ENCODE measurements at regions not wholly inside any gene's neighbourhood (a gene's known extent, or its start where the extent isn't known, plus 50 kb on each side); places are given as distances from the start of the nearest gene placed in this dataset.

DNA sequence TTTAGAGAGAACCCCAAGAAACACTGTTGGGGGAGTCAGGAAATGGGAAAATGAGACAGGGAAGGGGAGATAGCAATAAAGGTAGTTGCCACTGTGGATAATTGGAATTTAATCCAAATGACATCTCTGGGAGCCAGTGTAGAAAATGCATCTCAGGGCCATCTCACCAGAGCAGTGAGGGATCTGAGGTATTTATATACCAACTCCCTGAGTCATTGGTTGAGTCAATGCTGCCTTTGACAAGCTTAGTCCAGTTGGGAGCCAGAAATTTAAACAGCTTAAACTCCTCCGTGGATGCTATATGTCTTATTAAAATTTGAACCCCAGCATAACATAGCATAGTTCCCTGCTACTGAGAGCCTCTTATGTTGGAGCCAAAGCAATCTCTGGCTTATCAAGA is 140.3 kb downstream of the SLC30A10 start (continued):
- TF ChIP-seq, protein P1, sequence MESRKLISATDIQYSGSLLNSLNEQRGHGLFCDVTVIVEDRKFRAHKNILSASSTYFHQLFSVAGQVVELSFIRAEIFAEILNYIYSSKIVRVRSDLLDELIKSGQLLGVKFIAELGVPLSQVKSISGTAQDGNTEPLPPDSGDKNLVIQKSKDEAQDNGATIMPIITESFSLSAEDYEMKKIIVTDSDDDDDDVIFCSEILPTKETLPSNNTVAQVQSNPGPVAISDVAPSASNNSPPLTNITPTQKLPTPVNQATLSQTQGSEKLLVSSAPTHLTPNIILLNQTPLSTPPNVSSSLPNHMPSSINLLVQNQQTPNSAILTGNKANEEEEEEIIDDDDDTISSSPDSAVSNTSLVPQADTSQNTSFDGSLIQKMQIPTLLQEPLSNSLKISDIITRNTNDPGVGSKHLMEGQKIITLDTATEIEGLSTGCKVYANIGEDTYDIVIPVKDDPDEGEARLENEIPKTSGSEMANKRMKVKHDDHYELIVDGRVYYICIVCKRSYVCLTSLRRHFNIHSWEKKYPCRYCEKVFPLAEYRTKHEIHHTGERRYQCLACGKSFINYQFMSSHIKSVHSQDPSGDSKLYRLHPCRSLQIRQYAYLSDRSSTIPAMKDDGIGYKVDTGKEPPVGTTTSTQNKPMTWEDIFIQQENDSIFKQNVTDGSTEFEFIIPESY (IDR thresholded peaks at IDR 0.05; ENCODE audit: extremely low read depth, insufficient replicate concordance, low read length), result no peak
- no peak for TF ChIP-seq CBX3 (IDR thresholded peaks at IDR 0.05; ENCODE audit: low read depth)
- TF ChIP-seq EZH2phosphoT487 (IDR thresholded peaks at IDR 0.05; ENCODE audit: borderline replicate concordance), result no peak
- no peak for TF ChIP-seq TCF7L2 (IDR thresholded peaks at IDR 0.05; ENCODE audit: borderline replicate concordance, extremely low read depth, insufficient read depth, insufficient read length)

DNA sequence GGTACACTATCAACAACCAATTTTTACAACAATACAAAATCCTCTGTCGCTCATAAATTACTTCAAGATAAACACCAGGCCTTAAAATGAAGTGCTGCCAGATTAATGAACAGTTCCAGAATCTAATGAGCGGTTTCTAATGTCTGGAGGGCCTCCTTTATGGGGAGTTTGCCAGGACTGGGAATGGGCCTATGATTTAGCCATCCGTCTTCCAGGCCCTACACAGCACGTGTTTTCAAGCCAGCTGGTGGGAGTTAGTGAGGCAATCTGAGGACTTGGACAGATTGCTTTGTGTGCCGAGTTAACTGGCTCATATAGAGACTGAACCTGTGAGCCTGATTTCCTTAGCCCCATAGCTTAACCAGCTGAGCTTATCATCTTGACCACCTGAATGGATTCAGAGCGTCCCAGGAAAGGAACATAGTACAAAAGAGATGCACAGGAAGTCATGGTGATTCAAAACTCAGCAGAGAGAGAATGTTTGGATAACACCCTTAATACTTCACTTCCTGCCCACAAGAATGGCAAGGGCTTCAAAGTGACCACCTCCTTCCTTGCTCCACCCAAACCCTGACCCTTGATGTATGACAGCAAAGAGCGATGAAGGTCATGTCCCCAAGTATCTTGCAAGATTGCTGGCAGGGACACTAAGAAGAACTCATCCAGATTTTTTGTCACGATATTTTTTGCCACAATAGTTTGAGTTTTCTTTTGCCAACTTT is 143.5 kb downstream of the SLC30A10 start:
- H4K20me1 ChIP-seq (ENCODE audit: insufficient read depth), result no peaks in the 10 kb centered on the region
- no TSS peak for BruUV-seq (replicated peaks)
- intact Hi-C loops (cut with micrococcal nuclease), result no loop called here
- DNase-seq (ENCODE audit: low read depth, low spot score) (no peak), ATAC-seq (no peak)
- H3K9me2 ChIP-seq (ENCODE audit: insufficient read depth), result no peaks in the 10 kb centered on the region
- no peak overlapping the region for H3K4me2 ChIP-seq (ENCODE audit: low read length)
- H3K4me1 ChIP-seq (ENCODE audit: control insufficient read depth in 1 of 2, insufficient read depth in 2 of 2, low read length in 2 of 2), result peaks cover 0 to 6% of the 10 kb centered on the region in 2 experiments; a peak in 2 of 4 replicates
- H3K36me3 ChIP-seq (ENCODE audit: control insufficient read depth in 1 of 2, insufficient read depth in 2 of 2, low read length in 2 of 2), result no peaks in the 10 kb centered on the region
- H3K79me2 ChIP-seq (ENCODE audit: insufficient read depth, low read length), result no peaks in the 10 kb centered on the region
- CTCF ChIA-PET, result no interaction called here
- RAD21 ChIA-PET (ENCODE audit: low non-redundant PET in 1 of 2, low total read pairs in 2 of 2, uncharacterized antibody in 2 of 2, unreplicated experiment in 2 of 2), result no interaction called here
- TF ChIP-seq TCF7L2 (IDR thresholded peaks at IDR 0.05; ENCODE audit: borderline replicate concordance, extremely low read depth, insufficient read depth, insufficient read length) (peak; percentile 97), ZFX (IDR thresholded peaks at IDR 0.05) (peak; percentile 31; the same call in 1 of the 2 replicates), EGR1 (IDR thresholded peaks at IDR 0.05; ENCODE audit: low read depth) (no peak)
- POLR2A ChIA-PET, result no interaction called here
- no peak overlapping the region for H3K9ac ChIP-seq (ENCODE audit: low read length)
- H3K9me3 ChIP-seq (ENCODE audit: control insufficient read depth in 1 of 2, insufficient read depth in 1 of 2, low read depth in 1 of 2, low read length in 2 of 2), result no peaks in the 10 kb centered on the region
- no peaks in the 10 kb centered on the region for H3K27me3 ChIP-seq (ENCODE audit: insufficient read depth, low read length)
- peak overlapping the region; percentile 36 for H3K27ac ChIP-seq (ENCODE audit: low read depth, low read length)
- H3K4me3 ChIP-seq (replicated peaks in 1 of 2; ENCODE audit: low read depth in 1 of 2, low read length in 2 of 2), result no peak overlapping the region
- no peak overlapping the region for H2AFZ ChIP-seq (ENCODE audit: low read depth, low read length, poor library complexity, severe bottlenecking)

Data from HCT116 (cell line).